Fibroblast of skin of scalp (primary cell): ENCODE measurements at regions not wholly inside any gene's neighbourhood (a gene's known extent, or its start where the extent isn't known, plus 50 kb on each side); places are given as distances from the start of the nearest gene placed in this dataset.

Source experiments
- DNase-seq: peaks from one replicate; pipeline ENCODE4 v3.0.0-alpha.2; 2013

- peak; percentile 79 for DNase-seq
These were observed 373.5 kb upstream of the BTBD3 start for GRCh38 chr20:11544029-11544678.

GRCh38 chr20:11546939-11547338, 370.8 kb upstream of the BTBD3 start:
- DNase-seq: no peak

- DNase-seq: peak; percentile 12
These were observed 368.3 kb upstream of the BTBD3 start for GRCh38 chr20:11549172-11550103.

- no peak for DNase-seq
These were observed 366.9 kb upstream of the BTBD3 start for GRCh38 chr20:11550657-11551338.

GRCh38 chr20:11551479-11551878, 366.2 kb upstream of the BTBD3 start:
- DNase-seq: no peak

GRCh38 chr20:11553603-11554002, 364.1 kb upstream of the BTBD3 start:
- no peak for DNase-seq

GRCh38 chr20:11555510-11555909, 362.2 kb upstream of the BTBD3 start:
- DNase-seq: no peak

- DNase-seq: no peak
These were observed 361.3 kb upstream of the BTBD3 start for GRCh38 chr20:11556410-11556809.

GRCh38 chr20:11564491-11564890, 353.2 kb upstream of the BTBD3 start:
- no peak for DNase-seq

GRCh38 chr20:11569163-11569562, 348.5 kb upstream of the BTBD3 start:
- no peak for DNase-seq

GRCh38 chr20:11573507-11573906, 344.2 kb upstream of the BTBD3 start:
- DNase-seq: no peak

GRCh38 chr20:11581271-11581670, 336.4 kb upstream of the BTBD3 start:
- DNase-seq: no peak

GRCh38 chr20:11582060-11582459, 335.6 kb upstream of the BTBD3 start:
- peak; percentile 16 for DNase-seq

GRCh38 chr20:11585752-11586352, 331.8 kb upstream of the BTBD3 start:
- peak; percentile 7 for DNase-seq

GRCh38 chr20:11588875-11589274, 328.8 kb upstream of the BTBD3 start:
- DNase-seq: no peak

GRCh38 chr20:11591965-11592364, 325.7 kb upstream of the BTBD3 start:
- no peak for DNase-seq

GRCh38 chr20:11604339-11604738, 313.4 kb upstream of the BTBD3 start:
- DNase-seq: no peak

GRCh38 chr20:11607047-11607446, 310.6 kb upstream of the BTBD3 start:
- no peak for DNase-seq

- DNase-seq: no peak
These were observed 309.0 kb upstream of the BTBD3 start for GRCh38 chr20:11608736-11609135.

- no peak for DNase-seq
These were observed 293.0 kb upstream of the BTBD3 start for GRCh38 chr20:11624704-11625103.

GRCh38 chr20:11626551-11626950, 291.1 kb upstream of the BTBD3 start:
- no peak for DNase-seq

- no peak for DNase-seq
These were observed 274.8 kb upstream of the BTBD3 start for GRCh38 chr20:11642866-11643265.

- no peak for DNase-seq
These were observed 271.3 kb upstream of the BTBD3 start for GRCh38 chr20:11646359-11646758.
